ENCODE measurements at regions not wholly inside any gene's neighbourhood (a gene's known extent, or its start where the extent isn't known, plus 50 kb on each side); places are given as distances from the start of the nearest gene placed in this dataset.

DNA sequence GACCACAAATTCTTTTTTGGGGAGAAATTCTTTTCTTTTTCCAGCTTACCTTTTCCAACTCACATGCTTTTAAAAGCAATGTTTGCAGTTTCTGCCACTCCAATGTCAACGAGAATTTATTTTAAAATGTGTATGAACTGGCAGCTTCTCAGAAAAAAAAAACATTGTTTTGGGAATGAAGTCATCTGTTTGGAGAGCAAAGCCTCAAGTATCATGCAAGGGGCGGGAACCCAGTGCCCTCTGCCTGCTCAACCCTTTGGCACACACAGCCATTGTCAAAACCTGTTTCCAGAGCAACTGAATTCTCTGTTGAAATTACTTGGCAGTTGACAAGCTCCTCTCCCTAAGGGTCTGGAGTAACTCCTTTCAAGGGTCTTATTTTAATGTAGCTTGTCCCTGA lies 128.5 kb downstream of the QPCT start:
- no peak for DNase-seq

DNA sequence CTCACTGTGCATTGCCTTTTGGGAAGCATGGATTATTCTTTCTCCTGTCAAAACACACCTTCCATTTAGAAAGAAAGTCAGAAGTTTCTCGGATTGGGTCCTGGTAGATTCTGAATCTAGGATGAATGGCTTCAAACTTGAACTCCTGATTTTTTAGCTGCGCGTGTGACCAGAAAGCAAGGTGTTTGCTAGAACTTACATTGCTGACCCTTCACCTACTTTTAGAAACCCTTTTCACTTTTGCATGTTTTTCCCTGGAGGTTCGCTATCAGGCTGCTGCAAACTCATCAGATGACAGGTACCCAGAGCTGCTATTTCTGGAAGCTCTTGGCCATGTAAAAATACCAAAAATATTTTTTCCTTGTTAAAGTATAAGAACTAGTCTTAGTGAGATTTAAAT lies 132.0 kb downstream of the QPCT start:
- no peak for DNase-seq

DNA sequence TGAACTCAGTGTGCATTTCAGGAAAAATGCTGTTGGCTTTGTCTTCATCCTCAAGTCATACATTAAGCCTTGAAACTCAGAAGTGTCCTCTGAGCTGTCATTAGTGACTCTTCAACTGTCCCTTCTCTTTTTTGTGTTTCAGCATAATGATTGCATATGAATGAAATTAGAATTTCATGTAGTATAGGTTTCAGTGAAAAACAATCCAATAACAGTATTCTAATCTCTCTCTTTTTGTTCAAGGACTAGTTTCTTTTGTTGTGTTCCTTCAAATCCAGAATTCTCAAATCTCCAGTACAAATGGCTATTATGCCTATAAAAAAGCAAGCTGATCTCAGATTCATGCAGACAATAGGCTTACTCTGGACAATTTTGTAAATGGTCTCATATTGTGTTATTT lies 133.5 kb downstream of the QPCT start:
- DNase-seq, result no peak

DNA sequence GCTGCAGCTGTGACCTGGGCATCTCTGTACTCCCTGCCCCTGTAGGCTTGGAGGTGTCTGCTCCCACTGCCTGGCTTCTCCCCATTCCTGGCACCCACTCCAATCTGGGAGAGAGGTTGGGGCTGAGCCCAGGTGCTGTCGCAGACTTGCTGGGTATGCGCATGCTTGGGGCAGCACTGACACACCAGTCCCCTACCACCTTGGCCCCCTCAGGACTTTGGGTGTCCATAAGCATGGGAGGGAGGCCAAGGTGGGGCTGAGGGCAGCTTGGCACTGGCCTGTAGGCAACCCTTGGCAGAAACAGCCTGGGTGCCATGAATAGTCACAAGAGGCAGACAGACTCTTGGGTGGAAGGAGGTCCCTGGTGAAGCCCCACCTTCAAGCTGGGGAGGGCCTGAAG lies 136.8 kb downstream of the QPCT start:
- DNase-seq, result no peak

DNA sequence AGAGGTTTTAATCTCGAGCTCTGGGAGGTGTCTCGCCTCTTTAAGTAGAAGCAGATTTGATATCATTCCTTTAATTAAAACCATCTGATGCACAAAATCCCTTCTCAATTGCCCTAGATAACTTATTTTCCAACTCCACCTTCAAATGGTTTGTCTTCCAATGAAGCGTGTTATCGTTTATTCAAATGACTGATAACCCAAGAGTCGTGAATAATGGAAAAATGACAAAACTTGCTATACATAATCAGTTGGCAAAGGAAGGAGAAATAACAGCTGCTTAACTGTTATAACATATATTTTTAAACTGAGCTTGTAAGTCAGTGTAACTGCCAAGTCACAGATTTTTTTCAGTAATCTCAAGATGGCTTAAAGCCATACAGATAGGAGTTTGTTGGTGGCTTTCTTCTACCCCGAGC lies 144.6 kb downstream of the QPCT start:
- no peak for DNase-seq

DNA sequence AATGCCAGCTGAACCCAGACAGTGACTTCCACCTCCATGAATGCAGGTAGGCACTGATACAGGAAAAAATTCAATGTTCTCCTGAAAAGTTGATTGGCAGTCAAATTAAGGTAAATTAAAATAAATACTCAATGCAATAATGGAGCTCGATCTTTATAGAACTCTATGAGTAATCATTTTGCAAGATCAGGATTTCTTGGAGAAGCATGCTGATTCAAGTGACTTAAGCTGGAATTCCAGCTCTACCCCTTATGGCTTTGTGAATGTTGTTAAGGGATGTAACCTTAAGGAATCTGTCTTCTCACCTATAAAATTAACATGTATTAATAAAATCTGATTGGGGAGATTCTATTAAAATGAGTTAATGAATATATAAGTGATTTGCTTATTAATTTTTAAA lies 145.1 kb downstream of the QPCT start:
- DNase-seq, result no peak

DNA sequence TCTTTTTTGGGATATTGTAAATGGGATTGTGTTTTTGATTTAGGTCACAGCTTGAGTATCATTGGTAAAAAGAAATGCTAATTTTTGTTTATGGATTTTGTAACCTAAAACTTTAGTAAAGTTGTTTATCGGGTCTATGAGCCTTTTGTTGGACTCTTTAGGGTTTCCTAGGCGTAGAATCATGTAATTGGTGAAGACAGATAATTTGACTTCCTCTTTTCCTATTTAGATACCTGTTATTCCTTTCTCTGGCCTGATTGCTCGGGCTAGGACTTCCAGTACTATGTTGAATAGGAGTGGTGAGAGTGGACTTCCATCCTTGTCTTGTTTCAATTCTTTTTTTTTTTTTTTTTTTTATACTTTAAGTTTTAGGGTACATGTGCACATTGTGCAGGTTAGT lies 149.0 kb downstream of the QPCT start:
- DNase-seq, result no peak

DNA sequence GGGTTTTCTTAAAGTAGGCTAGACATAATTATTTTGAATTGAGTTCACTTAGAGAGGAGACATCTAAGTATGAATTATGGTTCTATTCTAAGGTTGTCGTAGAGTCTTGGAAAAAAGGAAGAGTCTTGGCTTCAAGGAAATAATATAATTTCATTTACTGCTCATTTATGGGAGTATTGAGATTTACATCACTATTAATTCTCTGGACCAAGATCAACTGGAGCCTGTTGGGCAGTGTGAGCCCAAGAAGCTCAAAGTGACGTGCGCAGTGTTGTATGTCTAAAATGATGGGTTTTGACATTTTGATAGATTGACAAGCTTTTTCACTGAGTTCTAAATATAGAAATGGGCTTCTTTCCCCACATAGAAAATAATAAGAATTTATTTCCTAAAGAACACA lies 154.7 kb downstream of the QPCT start:
- no peak for DNase-seq

DNA sequence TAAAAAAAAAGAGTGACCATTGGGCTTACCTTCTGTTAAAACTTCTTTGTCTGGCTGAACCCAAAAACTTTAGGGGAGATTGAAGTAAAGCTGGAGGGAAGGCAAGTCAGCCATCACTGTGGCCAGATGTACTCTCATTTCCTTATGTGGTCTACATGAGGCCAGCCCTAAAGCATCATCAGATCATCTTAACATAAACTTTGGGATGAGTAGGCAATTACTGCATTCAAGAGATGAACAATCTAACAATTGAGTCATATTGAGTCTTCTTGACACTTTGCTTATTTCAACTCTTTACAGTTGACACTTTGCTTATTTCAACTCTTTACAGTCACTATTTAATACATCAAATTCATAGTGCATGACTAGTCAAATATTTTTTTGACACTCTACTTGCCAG lies 155.6 kb downstream of the QPCT start:
- no peak for DNase-seq

DNA sequence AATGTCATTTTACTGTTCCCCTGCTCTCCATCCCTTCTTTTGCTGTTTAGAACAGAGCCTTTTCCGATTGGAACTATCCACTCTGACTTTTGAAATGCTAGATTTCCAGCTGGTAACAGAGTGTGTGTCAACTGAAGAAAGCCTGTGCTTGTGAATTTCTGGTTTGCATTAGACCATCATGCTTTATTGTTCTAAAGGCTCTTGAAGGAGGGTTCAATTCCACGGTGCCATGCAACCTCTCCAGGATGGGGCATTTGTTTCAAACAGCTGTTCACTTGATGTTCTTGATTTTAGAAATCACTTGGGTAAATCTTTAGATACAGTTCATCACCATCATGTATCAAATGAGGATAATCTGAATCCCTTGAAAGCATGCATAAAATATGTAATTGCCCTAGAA lies 156.7 kb downstream of the QPCT start:
- DNase-seq, result no peak

DNA sequence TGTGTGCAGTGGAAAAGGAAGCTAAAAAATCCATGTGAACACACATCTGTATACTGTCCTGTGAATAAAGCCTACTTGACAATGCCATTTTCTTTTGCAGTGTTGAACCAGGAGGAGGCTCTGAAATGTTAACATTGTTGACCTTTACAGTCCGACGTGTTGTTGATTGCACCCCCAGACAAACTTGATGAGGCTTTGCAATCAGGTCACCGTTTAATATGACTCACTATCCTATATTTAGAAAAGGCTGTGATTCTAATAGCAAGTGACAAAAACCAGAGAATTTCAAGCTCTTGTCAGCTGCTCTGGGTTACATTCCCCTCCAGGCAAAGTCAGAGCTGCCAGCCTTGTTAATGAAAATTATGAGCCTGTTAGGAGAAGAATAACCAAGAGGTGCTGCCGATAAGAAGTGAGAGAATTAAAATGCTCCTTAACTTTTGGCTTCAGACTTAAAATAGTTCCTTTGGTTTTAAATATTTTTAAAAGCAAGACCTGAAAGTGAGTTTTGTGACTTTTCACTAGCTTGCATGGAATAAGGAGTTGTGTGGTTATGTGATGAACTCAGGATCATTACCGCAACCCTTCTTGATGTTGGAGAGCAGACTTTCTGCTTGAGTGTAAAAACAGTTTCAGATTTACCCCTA lies 162.1 kb downstream of the QPCT start:
- DNase-seq, result no peak

DNA sequence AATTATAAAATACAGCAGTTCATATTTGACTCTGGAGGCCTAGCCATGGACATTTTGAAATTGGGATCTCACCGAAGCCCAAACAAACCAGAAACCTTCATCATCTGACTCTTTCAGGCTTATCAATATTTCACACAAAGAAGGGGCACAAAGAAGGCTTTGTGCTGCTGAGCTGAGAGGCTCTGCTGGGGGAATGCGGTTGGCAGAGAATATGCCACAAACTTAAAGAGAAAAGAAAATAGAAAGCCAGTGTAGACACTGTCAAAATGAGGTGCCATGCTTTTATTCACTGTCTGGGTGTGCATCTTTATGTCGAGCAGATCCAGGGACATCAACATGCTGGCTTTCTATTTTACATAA lies 162.6 kb downstream of the QPCT start:
- DNase-seq, result no peak

DNA sequence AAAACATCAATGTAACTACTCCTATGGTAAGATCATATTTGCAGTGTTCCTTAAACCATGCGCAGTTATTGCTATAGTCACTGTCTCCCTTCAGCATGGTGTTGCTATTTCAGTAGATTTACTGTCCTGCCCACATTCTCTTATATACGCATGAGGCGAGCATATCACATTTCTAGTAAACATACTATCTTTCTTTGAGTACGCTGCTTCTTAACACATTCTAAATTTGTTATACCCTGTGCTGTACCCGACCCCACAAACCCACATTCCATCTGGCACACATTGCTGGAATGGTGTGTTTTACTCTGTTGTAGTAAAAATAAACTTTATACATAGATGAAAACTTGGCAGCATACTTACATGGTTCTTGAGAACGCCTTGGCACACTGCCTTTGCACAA lies 163.3 kb downstream of the QPCT start:
- DNase-seq, result no peak

DNA sequence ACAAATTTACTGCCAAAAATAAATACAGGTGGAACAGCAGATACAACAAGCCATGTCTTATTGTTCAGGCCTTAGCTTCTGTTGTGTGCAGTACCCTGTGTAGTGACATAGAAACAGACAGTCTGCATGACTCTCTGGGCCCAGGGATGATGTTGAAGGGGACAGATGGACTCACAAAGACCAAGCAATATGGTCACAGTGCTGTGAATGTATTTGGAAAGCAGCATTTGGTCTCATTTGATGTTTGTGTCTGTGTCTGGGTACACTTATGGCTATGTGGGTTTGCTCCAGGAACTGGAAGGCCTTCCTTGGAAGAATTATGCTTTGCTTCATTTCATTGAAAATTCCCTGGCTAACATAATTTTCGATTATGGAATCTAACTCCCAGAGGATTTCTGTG lies 158.5 kb downstream of the CDC42EP3 start:
- no peak for DNase-seq

DNA sequence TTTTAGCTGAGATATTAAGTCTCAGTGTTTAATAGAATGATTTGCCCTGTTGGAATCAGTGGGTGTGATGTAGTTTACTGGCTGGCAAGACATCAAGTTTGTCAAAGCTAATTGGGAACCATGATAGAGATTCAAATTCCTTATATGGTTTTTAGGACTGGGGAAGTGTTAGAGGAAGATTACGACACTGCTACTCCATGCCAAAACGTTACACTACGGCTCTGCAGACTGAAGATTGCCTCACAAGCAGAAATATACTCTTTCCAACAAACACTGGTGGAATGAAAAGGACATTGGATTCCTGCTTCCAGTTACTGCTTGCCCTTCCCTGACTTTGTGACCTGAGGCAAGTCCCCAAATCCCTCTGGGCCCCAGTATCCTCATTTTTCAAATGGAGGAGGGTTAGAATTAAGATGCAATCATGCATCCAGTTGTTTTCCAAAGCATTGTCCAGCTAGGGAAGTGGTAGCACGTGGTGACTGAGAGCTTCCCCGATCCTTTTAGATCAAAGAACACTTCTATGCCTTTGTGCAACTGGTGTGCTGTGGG lies 147.6 kb downstream of the CDC42EP3 start:
- no peak for DNase-seq

DNA sequence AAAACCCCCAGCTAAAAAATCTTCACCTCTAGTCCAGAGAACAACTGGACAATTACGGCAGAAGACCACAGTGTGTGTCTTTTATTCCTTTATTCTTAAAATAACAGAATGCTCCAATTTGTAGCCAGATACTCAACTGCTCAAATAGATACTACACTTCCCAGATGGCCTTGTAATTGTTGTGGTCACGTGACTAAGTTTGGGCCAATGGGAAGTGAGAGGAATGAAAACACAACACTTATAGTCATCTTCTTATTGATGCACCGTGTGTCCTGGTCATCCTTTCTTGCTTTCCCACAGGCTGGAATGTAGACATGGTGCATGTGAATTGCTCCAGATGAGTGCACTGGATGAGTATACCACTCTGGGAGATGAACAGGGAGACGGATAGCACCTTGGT lies 145.1 kb downstream of the CDC42EP3 start:
- no peak for DNase-seq

DNA sequence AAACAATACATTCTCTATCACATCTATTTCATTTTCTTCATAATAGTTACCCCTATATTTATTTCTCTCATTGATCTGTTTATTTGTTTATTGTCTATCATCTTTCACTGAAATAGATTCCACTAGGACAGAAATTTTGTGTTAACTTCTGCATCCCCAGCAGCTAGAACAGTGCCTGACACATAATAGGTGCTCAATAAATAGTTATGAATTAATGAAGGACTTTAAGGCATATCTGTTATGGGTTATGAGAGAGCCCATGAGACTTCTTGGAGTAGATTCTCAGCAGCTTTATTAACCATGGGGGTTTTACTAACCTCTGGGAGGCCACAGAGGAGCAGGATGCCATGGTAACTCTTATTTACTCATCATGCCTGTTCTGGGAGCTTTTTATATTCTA lies 144.6 kb downstream of the CDC42EP3 start:
- DNase-seq, result no peak

DNA sequence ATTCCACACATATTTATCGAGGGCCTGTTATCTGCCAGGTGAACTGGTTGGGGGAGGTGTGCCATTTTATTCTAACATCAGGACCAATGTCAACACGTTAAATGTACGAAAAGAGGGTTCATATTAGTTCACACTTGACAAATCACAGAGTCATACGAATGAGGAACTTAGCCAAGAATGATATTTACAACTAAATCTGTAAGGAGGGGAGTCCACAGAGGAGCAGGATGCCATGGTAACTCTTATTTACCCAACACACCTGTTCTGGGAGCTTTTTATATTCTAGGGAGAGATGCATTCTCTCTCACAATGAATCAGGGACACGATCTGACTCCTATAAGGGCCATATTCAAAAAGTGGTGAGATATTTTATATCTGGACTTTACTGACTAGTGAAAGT lies 144.1 kb downstream of the CDC42EP3 start:
- no peak for DNase-seq

DNA sequence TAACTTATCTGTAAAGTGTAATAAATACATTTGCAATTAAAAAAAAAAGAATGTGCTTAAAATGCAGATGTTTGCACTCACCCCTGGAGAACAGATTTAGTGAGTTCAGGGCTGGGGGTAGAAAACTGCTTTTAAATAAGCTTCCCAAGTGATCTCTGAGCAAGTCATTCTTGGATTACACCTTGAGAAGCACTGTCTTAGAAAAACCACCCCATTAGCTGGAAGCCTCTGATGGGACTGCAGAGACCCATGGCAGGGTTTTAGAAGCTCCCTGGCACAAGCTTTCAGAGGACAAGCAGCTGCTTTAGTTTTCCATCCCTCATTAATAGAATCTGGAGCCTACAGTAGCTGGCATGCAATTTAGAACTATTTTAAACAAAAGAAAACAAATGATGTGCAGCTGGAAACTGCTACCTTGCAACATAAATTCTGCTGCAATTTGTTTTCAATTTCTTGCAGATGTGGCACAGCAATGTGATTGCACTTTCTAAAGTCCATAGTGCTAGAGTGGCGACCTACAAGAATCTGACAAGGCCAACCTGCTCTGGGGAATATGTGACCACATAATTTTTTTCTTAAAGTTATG lies 141.5 kb downstream of the CDC42EP3 start:
- no peak for DNase-seq

DNA sequence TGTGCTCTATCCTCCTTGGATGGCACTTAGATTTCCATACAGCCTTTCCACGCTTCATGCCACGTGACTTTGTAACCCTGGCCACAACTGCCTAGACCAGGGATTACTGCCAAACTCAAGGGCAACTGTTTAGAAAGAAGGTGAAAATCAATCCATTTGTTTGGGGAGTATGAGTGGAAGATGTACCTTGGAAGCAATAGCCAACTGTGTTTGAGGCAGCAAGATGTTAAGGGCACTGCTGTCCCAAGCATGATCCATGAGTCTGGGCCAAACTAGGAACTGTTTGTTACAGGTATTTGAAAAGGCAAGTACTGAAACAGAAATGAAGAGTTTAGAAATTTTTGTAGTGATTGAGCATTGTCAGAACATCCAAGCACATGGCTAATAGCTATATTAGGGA lies 138.9 kb downstream of the CDC42EP3 start:
- DNase-seq, result no peak

DNA sequence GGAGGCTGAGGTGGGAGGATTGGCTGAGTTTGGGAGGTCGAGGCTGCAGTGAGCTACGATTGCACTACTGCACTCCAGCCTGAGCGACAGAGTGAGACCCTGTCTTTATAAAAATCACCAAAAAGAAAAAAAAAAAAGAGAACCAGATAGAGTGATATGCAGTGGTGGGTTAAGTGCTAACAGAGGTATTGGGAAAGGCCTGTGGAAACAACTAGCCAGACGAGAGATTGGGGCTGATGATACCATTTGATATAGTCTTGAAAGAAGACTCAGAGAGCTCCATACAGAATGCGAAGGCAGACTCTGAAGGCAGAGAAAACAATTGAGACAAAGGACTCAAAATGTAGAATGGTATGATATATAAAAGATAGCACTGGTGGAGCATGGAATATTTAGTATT lies 134.1 kb downstream of the CDC42EP3 start:
- DNase-seq, result no peak

DNA sequence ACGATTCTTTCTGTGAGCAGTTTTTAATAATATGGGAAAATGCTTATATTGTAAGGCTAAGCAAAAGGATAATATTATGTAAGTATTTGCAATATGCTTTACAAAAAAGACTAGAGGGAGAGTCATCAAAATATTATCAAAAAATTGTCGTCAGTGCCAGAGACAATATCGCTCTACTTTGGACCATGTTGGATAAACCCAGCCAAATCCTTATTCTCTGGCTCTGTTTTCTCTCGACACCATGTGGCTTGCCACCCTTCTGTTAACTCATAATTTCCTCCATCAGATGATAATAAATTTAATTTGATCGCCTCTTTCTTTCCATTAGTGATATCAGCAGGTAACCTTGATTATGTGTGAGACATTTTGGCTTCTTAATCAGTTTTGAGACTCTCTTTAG lies 129.9 kb downstream of the CDC42EP3 start:
- no peak for DNase-seq

DNA sequence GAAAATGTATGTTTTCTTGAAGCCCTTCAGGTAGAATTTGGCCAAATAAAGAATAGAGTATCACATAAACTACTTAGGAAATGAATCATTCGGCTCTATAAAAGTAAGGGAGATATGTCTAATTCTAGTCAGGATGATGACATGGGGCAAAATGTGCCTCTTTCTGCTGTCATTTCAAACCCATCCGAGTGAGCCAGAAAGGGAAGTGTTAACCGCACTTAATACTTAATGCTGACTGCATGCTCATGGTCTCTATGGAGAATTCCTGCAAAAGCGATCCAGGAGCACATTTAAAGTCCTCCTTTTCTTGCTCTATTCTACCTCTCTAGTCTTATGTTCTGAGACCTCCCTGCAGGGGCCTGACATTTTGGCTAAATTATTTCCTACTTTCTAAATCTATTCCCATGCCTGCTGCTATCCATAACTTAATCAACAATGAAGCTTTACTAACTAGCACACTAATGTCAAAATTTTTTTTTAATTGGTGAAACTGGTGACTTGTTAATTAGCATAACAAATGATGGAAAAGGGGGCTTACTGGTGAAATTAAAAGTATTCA lies 127.4 kb downstream of the CDC42EP3 start:
- DNase-seq, result no peak

DNA sequence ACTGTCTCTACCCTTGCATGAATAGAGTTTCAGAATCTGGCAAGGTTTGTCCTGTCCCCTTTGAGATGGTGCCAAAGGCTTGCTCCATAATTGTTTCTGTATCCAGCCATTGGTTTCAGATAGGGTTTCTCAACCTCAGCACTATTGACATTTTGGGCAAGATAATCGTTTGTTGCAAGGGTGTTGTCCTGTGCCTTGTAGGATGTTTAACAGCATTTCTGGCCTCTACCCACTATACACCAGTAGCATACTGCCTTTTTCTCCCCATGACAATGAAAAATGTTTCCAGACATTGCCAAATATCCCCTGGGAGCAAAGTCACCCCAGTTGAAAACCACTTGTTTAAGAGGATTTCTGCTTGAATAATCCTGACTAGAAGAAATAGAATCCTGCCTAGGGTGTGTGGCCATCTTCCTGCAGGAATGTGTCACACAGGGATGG lies 126.8 kb downstream of the CDC42EP3 start:
- no peak for DNase-seq

DNA sequence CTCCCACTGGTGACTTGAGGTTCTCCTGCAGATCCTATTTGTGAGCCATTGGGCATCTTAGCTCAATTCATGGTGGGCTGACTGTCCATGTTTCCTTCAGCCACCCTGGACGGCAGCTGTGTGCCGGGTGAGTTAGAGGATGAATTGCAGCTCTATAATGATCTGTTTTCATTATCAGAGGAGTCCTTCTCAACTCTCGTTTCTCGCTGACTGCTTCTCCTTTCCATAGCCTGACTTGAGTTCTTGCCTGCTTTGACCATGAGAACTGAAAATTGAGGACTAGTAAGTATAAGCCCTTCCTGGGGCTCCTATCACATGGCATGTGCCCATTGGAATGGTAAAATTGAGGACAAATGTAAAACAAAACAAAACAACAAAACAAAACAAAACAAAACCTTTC lies 121.8 kb downstream of the CDC42EP3 start:
- DNase-seq, result no peak
